ENCODE measurements at regions not wholly inside any gene's neighbourhood (a gene's known extent, or its start where the extent isn't known, plus 50 kb on each side); places are given as distances from the start of the nearest gene placed in this dataset.
"Not testable (repeated sequence)": the region's sequence is repeated elsewhere in the genome, so short reads cannot be mapped to it uniquely, and the experiment has no call there.

GRCh38 chr20:40019510-40019909 lies 669.5 kb downstream of the MAFB start:
- DNase-seq: no peak

DNA sequence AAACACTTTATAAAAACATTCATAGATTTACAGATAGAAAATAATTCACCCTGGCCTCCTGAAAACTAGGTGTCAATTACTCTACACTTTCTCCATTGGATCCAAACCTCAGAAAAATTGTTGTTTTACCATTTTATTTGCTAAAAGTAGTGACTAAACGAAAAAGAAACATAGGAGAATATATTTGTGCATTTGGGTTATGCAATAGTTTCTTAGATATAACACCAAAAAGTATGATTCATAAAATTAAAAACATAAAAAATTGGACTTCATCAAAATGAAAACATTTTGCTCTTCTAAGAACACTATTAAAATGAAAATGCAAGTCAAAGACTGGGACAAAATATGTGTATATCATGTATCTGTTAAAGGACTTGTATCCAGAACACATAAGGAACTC lies 671.3 kb downstream of the MAFB start:
- DNase-seq: no peak

- no peak for DNase-seq
These were observed 672.1 kb downstream of the MAFB start for GRCh38 chr20:40016890-40017289.

DNA sequence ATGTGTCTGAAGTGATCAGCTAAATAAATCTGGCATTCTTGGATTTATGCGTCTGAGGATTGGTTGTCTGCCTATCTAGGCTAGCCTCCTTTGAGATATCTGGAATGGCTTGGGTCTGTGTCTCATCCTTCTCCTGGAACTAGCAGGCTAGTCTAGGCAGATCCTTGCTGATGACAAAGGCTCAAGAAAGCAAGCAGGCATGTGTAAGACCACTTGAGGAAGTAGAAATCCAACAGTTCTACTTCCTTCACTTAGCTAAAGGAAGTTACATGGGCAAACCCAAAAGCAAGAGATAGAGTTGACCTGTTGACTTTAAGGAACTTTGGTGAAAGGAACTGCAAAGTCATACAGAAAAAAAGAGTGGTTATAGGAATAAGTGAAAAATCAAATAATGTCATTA lies 672.6 kb downstream of the MAFB start:
- DNase-seq: peak in 1 of 2 donors; percentile 3

DNA sequence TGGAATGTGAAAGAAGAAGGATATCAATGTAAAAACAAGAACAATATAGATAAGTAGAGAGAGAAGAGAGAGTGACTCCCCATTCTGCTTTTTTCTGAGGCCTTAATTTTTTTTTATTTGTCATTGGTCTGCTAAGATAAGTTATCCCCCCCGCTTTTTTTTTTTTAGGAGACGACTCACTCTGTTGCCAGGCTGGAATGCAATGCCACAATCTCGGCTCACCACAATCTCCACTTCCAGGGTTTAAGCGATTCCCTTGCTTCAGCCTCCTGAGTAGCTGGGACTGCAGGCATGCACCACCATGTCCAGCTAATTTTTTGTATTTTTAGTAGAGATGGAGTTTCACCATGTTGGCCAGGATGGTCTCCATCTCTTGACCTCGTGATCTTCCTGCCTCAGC lies 677.0 kb downstream of the MAFB start:
- not testable (repeated sequence) for DNase-seq

GRCh38 chr20:40010483-40010882 lies 678.6 kb downstream of the MAFB start:
- DNase-seq: no peak

GRCh38 chr20:40009542-40009941 lies 679.5 kb downstream of the MAFB start:
- DNase-seq: no peak

DNA sequence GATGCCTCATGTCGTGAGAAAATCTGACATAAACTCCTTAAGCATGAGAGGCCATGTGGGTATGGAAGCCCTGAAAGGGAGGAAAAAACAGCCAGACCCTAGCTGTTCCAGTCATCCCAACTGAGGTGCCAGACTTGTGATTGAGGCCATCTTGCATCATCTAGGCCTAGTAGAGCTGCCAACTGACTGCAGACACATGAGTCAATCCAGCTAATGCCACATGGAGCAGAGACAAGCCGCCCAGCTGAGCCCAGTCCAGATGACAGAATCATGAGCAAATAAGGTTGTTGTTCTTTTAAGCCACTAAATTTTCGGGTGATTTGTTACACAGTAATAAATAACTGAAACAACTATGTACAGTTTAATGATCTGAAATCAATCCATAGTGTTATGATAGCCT lies 680.9 kb downstream of the MAFB start:
- no peak for DNase-seq

- DNase-seq: no peak
These were observed 682.7 kb downstream of the MAFB start for GRCh38 chr20:40006168-40006860.

- not testable (repeated sequence) for DNase-seq
These were observed 684.9 kb downstream of the MAFB start for GRCh38 chr20:40004092-40004491.

GRCh38 chr20:39993742-39994141 lies 695.3 kb downstream of the MAFB start:
- no peak for DNase-seq

DNA sequence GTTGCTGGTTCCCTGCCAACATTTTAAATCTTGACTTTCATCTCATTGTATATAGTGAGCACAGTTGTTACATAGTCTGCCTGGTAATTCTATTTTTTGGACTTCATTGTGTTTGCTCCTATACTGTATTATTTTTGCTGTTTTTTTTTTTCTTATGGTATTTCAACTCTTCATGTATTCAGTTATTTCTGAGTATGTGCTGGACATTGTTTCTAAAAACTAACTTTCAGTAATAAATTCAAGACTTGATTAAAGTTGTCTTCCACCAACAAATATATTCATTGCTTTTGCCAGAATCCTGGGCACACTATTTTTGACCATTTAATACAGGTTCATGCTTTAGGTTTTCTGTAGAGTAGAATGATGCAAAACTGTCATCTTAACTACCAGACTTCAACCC lies 698.3 kb downstream of the MAFB start:
- DNase-seq: no peak

DNA sequence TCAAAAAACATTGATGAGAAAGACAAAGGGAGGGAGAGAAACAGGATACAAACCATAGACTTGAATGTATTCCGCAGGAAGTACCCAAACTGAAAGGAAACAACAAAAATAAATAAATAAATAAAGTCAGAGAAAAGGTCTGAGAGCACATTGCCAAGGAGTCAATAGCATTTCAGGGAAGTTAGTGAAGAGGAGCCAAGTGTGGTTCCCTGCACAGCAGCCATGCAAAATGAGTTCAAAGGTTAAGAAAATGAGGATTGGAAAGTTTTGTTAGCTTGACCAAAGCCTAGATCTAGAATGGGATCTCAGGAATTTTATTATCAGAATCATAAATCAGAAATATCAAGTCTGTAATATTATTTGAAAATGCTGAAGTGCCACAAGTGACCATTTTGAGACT lies 700.0 kb downstream of the MAFB start:
- DNase-seq: no peak

DNA sequence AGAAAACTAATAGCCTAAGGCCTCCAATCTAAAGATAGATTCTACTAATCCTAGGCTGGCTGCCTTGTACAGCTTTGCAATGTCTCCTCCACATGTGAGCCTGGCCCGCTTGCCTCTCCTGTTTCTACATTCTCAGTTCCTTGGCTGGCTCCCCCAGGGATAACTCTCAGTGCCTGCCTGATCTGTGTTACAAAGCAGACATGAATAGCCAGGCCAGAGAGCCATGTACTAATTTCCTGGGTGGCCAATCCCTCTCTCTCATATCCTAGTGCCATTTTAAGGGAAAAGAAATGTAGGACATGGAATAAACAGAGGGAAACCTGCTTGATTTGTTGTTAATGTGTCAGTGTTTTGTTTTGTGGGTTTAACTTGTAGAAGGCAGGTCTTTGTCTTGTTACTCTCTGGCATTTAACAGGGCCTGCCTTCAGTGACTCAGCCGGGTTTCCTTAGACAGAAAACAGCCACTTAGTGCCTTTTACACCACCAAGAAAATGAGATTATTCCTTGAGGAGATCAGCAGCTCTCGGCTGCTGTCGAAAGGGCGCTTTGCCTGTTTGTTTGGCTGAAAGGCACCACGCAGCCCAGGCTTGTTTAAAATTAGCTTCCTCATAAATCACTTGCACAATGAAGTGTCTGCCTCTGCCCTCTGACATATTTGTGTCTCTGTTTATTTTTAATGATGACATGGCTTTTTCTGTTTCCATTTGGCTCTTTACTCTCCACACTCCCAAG lies 702.7 kb downstream of the MAFB start:
- DNase-seq: peak in 1 of 2 donors; percentile 2

DNA sequence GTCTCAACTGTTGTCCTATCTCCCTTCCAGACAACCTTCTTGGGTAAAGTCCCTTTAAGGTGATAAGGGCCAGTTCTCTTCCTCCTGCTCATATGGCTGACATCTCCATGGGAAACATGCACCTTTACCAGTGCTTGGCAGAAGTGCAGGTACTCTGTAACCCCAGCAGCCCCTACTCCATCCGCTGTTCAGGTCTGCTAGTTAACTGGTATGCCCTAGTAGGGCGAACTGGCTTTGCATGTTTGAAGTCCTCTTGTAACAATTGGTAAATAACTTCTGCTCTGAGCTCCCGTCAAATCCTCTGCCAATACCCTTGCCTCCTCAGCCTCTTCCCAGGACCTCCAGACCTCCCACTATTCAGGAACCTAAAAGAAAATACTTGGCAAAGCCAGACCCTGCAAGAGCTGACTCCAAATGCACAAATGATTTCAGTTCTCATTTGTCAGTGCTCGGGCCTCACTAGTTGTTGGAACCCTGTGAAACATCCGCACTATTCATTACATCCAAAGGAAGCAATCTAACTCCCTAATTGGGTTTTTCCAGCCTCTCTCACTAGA lies 703.7 kb downstream of the MAFB start:
- no peak for DNase-seq

GRCh38 chr20:39983655-39984054 lies 705.4 kb downstream of the MAFB start:
- no peak for DNase-seq

- DNase-seq: no peak
These were observed 705.9 kb downstream of the MAFB start for GRCh38 chr20:39983183-39983582.

- no peak for DNase-seq
These were observed 714.0 kb downstream of the MAFB start for GRCh38 chr20:39974966-39975501.

- DNase-seq: no peak
These were observed 720.5 kb downstream of the MAFB start for GRCh38 chr20:39968495-39968894.

GRCh38 chr20:39967806-39968205 lies 721.2 kb downstream of the MAFB start:
- no peak for DNase-seq

GRCh38 chr20:39961637-39962244 lies 727.3 kb downstream of the MAFB start:
- no peak for DNase-seq

DNA sequence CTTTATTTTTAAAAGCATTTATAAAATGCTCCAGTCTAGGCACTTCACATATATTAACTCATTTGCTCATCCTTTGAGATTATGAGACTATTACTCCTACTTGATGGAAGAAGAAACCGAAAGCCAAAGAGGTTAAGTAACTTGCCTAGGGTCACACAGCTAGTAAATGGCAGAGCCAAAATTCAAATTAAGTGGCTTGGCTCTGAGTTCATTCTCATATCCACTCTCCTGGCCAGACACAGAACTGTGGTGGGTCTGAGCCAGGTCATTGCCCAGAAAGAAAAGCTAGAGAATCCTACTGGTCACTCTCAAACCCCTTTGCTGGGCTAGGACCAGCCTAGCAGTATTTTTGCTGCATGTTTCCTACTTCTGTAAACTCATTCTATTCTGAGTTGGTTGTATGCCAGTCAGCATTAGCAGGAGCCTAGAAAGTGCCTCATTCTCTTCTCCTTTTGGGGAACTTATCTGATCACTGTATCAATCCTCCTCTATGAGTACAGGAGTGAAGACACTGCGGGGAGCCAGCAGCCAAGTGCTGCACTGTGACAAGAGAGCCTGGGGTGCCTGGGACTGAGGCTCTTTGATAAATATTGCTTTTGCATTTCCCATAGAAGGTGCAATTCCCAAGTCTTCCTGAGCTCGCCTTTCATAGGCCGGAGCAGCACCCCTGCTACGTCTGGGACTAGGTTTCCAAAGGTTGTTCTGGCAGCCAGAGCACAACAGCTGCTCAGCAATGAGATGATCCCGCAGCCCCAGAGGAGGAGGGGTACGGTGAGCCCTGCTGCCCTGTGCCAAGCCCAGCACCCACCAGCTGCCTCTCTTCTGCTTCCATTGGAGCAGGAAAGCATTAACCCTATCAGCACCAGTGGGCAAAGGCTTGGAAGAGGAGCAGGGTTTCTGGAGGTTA lies 728.3 kb downstream of the MAFB start:
- peak in 1 of 2 donors; percentile 2 for DNase-seq

All from hippocampal formation (tissue), 2 donors.